K562 (cell line): ENCODE measurements at regions not wholly inside any gene's neighbourhood (a gene's known extent, or its start where the extent isn't known, plus 50 kb on each side); places are given as distances from the start of the nearest gene placed in this dataset.

Experiments used
- ATAC-seq: fragments of 200-7000 bp; cut with Tn5 transposase; 3 replicates; pipeline ENCODE4 v1.9.1; 2020; ENCODE audit warnings: moderate library complexity
- BruUV-seq: library from RNA; stranded (reverse); fragments of 400-500 nt; replicated peaks from 2 replicates; lab custom pipeline; 2021; lab: Mats Ljungman, UMichigan
- CTCF ChIA-PET: fragments of 300-600 bp; formaldehyde crosslinking; extraction: SDS; loops from one replicate; lab custom pipeline; 2021; ENCODE audit warnings: low intra/inter-chr PET ratio; lab: Yijun Ruan, JAX
- POLR2A ChIA-PET: fragments of 300-600, 350-650 bp; sonication (Branson Sonifier 250); formaldehyde crosslinking; extraction: SDS; loops from one replicate; lab custom pipeline; 2021; ENCODE audit warnings: antibody characterized with exemption, inconsistent platforms; lab: Yijun Ruan, JAX
- DNase-seq, 4 experiments: peaks; one replicate each; pipeline versions ENCODE4 v3.0.0 to v3.0.0-alpha.2; 2011 to 2018; ENCODE audit warnings: low spot score in 3 of 4, mixed read lengths in 3 of 4; ENCODE audit errors: extremely low read depth in 1 of 4
- FAIRE-seq: peaks from 2 replicates; lab custom pipeline; 2011; peaks lifted over from hg19 to GRCh38; lab: Jason Lieb, UNC
- H2AFZ ChIP-seq: 2 replicates; pipeline ENCODE4 v1.6.0; 2011; ENCODE audit warnings: low read depth, low read length, control low read depth, inconsistent platforms
- H3K27ac ChIP-seq: fragments of 200-600 bp; 3 replicates; pipeline ENCODE4 v1.8.0; 2011; ENCODE audit warnings: low read depth, mild to moderate bottlenecking, control low read depth, inconsistent platforms, low read length, moderate library complexity, mixed read lengths; ENCODE audit errors: extremely low read depth
- H3K27me3 ChIP-seq, 2 experiments: fragments of 300-600 bp in 1 of 2; 2 replicates in 1 of 2; 3 replicates in 1 of 2; pipeline versions ENCODE4 v1.6.0 to v1.8.0; 2011; ENCODE audit warnings: inconsistent platforms in 2 of 2, low read length in 2 of 2, mild to moderate bottlenecking in 1 of 2, mixed read lengths in 1 of 2, moderate library complexity in 1 of 2; ENCODE audit not compliant: control insufficient read depth in 2 of 2, insufficient read depth in 2 of 2
- H3K36me3 ChIP-seq: fragments of 300-600 bp; 3 replicates; pipeline ENCODE4 v1.8.0; 2011; ENCODE audit warnings: mild to moderate bottlenecking, low read length, inconsistent platforms; ENCODE audit not compliant: control insufficient read depth, insufficient read depth
- H3K4me1 ChIP-seq, 2 experiments: fragments of 200-600 bp in 1 of 2; replicated peaks in 1 of 2; 2 replicates in 1 of 2; 3 replicates in 1 of 2; pipeline versions ENCODE4 v1.5.1 to v1.8.0; 2011; ENCODE audit warnings: inconsistent platforms in 2 of 2, low read length in 2 of 2, mild to moderate bottlenecking in 1 of 2, mixed read lengths in 1 of 2, moderate library complexity in 1 of 2; ENCODE audit not compliant: control insufficient read depth in 2 of 2, insufficient read depth in 2 of 2
- H3K4me2 ChIP-seq: 2 replicates; pipeline ENCODE4 v1.6.1; 2011; ENCODE audit warnings: low read length, control low read depth, inconsistent platforms, mixed read lengths; ENCODE audit not compliant: insufficient read depth
- H3K4me3 ChIP-seq: fragments of 200-600 bp; sonication (generic), shearing (Covaris generic); 2 replicates; pipeline ENCODE4 v1.5.1; 2016; ENCODE audit warnings: control low read depth, inconsistent platforms
- H3K79me2 ChIP-seq: fragments of 200-600 bp; 3 replicates; pipeline ENCODE4 v1.8.0; 2011; ENCODE audit warnings: low read length, inconsistent platforms; ENCODE audit not compliant: control insufficient read depth, insufficient read depth
- H3K9ac ChIP-seq, 2 experiments: 2 replicates each; pipeline versions ENCODE4 v1.6.0 to v1.6.1; 2011; ENCODE audit warnings: low read depth in 2 of 2, low read length in 2 of 2, control low read depth in 1 of 2, inconsistent platforms in 1 of 2, mild to moderate bottlenecking in 1 of 2, mixed read lengths in 1 of 2; ENCODE audit not compliant: insufficient read depth in 1 of 2
- H3K9me1 ChIP-seq: one replicate; pipeline ENCODE4 v1.6.0; 2011; ENCODE audit warnings: inconsistent platforms, mild to moderate bottlenecking, low read length, moderate library complexity; ENCODE audit not compliant: control insufficient read depth, insufficient read depth
- H3K9me3 ChIP-seq: replicated peaks from 2 replicates; pipeline ENCODE4 v1.5.1; 2011; ENCODE audit warnings: low read depth, low read length, inconsistent platforms; ENCODE audit not compliant: control insufficient read depth, insufficient read depth
- H4K20me1 ChIP-seq: replicated peaks from 2 replicates; pipeline ENCODE4 v1.6.1; 2011; ENCODE audit warnings: low read length, inconsistent platforms, mixed read lengths; ENCODE audit not compliant: control insufficient read depth, insufficient read depth
- BRCA1 ChIP-seq, 2 experiments: fragments of 450-650 bp in 1 of 2; sonication (generic) in 1 of 2; formaldehyde crosslinking in 1 of 2; IDR thresholded peaks; 2 replicates each; pipeline versions ENCODE4 v1.5.0 to v1.6.1; 2017 to 2020; ENCODE audit warnings: mild to moderate bottlenecking in 1 of 2, missing genetic modification reagents in 1 of 2
- CBFA2T2 ChIP-seq: fragments of 450-650 bp; conservative IDR thresholded peaks from 2 replicates; pipeline ENCODE4 v1.6.1; 2017; ENCODE audit warnings: mild to moderate bottlenecking
- CREB1 ChIP-seq, 2 experiments: sonication (generic) in 1 of 2; formaldehyde crosslinking in 1 of 2; IDR thresholded peaks; 2 replicates each; pipeline versions ENCODE4 v1.6.1 to v1.8.0; 2012 to 2022; ENCODE audit warnings: inconsistent platforms in 1 of 2, mild to moderate bottlenecking in 1 of 2, missing genetic modification reagents in 1 of 2, moderate library complexity in 1 of 2
- CREM ChIP-seq: IDR thresholded peaks from 2 replicates; pipeline ENCODE4 v1.6.1; 2014; ENCODE audit warnings: antibody characterized with exemption, low read depth
- CXXC5 ChIP-seq: fragments of 250-450 bp; sonication (Bioruptor Pico); IDR thresholded peaks from 2 replicates; pipeline ENCODE4 v1.8.0; 2022; ENCODE audit warnings: inconsistent platforms, mild to moderate bottlenecking, moderate library complexity
- E4F1 ChIP-seq: fragments of 250-450 bp; sonication (Bioruptor Pico); IDR thresholded peaks from 2 replicates; pipeline ENCODE4 v1.5.0; 2021; ENCODE audit warnings: mild to moderate bottlenecking, borderline replicate concordance
- ESRRA ChIP-seq: fragments of 450-650 bp; IDR thresholded peaks from 2 replicates; pipeline ENCODE4 v1.6.1; 2014; ENCODE audit warnings: low read depth, mild to moderate bottlenecking, moderate library complexity, borderline replicate concordance
- MAX ChIP-seq: sonication (generic); formaldehyde crosslinking; IDR thresholded peaks from 2 replicates; pipeline ENCODE4 v1.9.0; 2022; ENCODE audit warnings: mild to moderate bottlenecking, missing genetic modification reagents
- MBD2 ChIP-seq: sonication (generic); IDR thresholded peaks from 2 replicates; pipeline ENCODE4 v1.6.1; 2016; ENCODE audit warnings: low read depth, borderline replicate concordance
- MYBL2 ChIP-seq, 2 experiments: fragments of 450-650 bp in 1 of 2; sonication (generic) in 1 of 2; formaldehyde crosslinking in 1 of 2; IDR thresholded peaks; 2 replicates each; pipeline versions ENCODE4 v1.6.1 to v1.8.1; 2017 to 2022; ENCODE audit warnings: borderline replicate concordance in 1 of 2, inconsistent platforms in 1 of 2, low read depth in 1 of 2, mild to moderate bottlenecking in 1 of 2, missing genetic modification reagents in 1 of 2, moderate library complexity in 1 of 2
- RFX7 ChIP-seq: fragments of 250-450 bp; sonication (Bioruptor Pico); IDR thresholded peaks from 2 replicates; pipeline ENCODE4 v1.5.1; 2021; ENCODE audit warnings: mild to moderate bottlenecking
- SRF ChIP-seq, 2 experiments: fragments of 250-450, 450-650 bp in 1 of 2; sonication (Bioruptor Pico) in 1 of 2; sonication (generic) in 1 of 2; formaldehyde crosslinking; IDR thresholded peaks; 2 replicates each; pipeline versions ENCODE4 v1.5.0 to v1.5.1; 2020 to 2022; ENCODE audit warnings: mild to moderate bottlenecking in 1 of 2, missing genetic modification reagents in 1 of 2
- THAP12 ChIP-seq: fragments of 250-450 bp; sonication (Bioruptor Pico); IDR thresholded peaks from 2 replicates; pipeline ENCODE4 v1.9.0; 2021; ENCODE audit warnings: mild to moderate bottlenecking, inconsistent platforms
- ZNF695 ChIP-seq: fragments of 450-650 bp; formaldehyde crosslinking; IDR thresholded peaks from 2 replicates; pipeline ENCODE4 v1.4.0; 2020; ENCODE audit warnings: mild to moderate bottlenecking, moderate library complexity
- WGBS: fragments of 100-300 bp; shearing (Covaris generic); methylation state at CpG from one replicate; pipeline ENCODE4 v1.1.6; 2016; ENCODE audit warnings: low coverage, mixed read lengths; ENCODE audit not compliant: insufficient coverage; ENCODE audit errors: missing lambda C conversion rate; 5-methylcytosine and 5-hydroxymethylcytosine counted together
- in situ Hi-C: fragments of 300-500 bp; cut with MboI; formaldehyde crosslinking; loops from 4 replicates; pipeline ENCODE4 v1.15.0; 2018; ENCODE audit warnings: inconsistent platforms, mixed read lengths
- intact Hi-C: fragments of 100-400 bp; cut with micrococcal nuclease; formaldehyde crosslinking; loops from 2 replicates; pipeline ENCODE4 v1.14.2; 2022
- TF ChIP-seq, protein P1 (sequence below): fragments of 450-650 bp; formaldehyde crosslinking; IDR thresholded peaks from 2 replicates; pipeline ENCODE4 v1.4.0; 2022; ENCODE audit warnings: missing genetic modification characterization

DNA sequence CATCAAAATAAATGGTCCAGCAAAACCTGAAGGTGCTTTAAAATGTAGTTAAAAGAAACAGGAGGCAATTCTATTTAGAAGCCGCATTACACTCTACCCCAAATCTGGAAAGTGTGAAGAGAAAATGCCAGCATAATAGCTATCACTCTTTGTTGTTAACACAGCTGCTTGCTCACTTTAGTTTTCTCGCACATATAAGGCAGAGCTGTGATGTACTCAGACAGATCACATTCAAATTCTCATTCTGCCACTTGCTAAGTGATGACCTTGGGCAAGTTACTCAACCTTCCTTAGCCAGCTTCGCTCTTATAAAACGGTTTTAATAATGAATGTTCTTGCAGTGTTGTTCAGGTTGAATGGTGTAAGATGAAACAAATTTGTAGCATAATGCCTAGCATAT lies 56.0 kb upstream of the MGAT4C start:
- no peaks in the 10 kb centered on the region for H4K20me1 ChIP-seq
- in situ Hi-C loops: no loop called here
- FAIRE-seq (no peak), ATAC-seq (no peak), DNase-seq (no peak)
- TF ChIP-seq ZNF695 (CRISPR knock-in tag): no peak
- TF ChIP-seq CREB1 (IDR thresholded peaks at IDR 0.05): no peak
- no peak for TF ChIP-seq CREB1 (CRISPR knock-in tag; IDR thresholded peaks at IDR 0.05)
- TF ChIP-seq, protein P1, sequence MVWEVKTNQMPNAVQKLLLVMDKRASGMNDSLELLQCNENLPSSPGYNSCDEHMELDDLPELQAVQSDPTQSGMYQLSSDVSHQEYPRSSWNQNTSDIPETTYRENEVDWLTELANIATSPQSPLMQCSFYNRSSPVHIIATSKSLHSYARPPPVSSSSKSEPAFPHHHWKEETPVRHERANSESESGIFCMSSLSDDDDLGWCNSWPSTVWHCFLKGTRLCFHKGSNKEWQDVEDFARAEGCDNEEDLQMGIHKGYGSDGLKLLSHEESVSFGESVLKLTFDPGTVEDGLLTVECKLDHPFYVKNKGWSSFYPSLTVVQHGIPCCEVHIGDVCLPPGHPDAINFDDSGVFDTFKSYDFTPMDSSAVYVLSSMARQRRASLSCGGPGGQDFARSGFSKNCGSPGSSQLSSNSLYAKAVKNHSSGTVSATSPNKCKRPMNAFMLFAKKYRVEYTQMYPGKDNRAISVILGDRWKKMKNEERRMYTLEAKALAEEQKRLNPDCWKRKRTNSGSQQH (CRISPR knock-in tag): no peak
- no peak for TF ChIP-seq ESRRA
- TF ChIP-seq SRF (CRISPR knock-in tag; IDR thresholded peaks at IDR 0.05): no peak
- TF ChIP-seq THAP12 (CRISPR knock-in tag): no peak
- no peak for TF ChIP-seq CXXC5
- no peak for TF ChIP-seq RFX7
- TF ChIP-seq MYBL2 (IDR thresholded peaks at IDR 0.05; ENCODE audit: low read depth): no peak
- no peak for TF ChIP-seq MYBL2 (CRISPR knock-in tag; IDR thresholded peaks at IDR 0.05; ENCODE audit: borderline replicate concordance)
- TF ChIP-seq CBFA2T2: no peak
- no peak for TF ChIP-seq MAX (CRISPR knock-in tag)
- no peak for TF ChIP-seq MBD2
- TF ChIP-seq BRCA1 (IDR thresholded peaks at IDR 0.05): no peak
- TF ChIP-seq BRCA1 (CRISPR knock-in tag; IDR thresholded peaks at IDR 0.05): no peak
- TF ChIP-seq E4F1 (CRISPR knock-in tag): no peak
- TF ChIP-seq CREM: no peak
- H3K4me2 ChIP-seq: no peak overlapping the region
- H3K9me1 ChIP-seq: no peaks in the 10 kb centered on the region
- H3K9ac ChIP-seq: no peak overlapping the region
- H3K36me3 ChIP-seq: no peaks in the 10 kb centered on the region
- ChIA-PET CTCF (no interaction called here), POLR2A (no interaction called here)
- H3K27me3 ChIP-seq: no peaks in the 10 kb centered on the region
- no peaks in the 10 kb centered on the region for H3K4me1 ChIP-seq
- BruUV-seq: no TSS peak
- no peaks in the 10 kb centered on the region for H3K79me2 ChIP-seq
- no peak overlapping the region for H2AFZ ChIP-seq
- intact Hi-C loops: no loop called here
- 2% methylated on average over 4 of the region's 4 CpGs for WGBS
- no peak overlapping the region for H3K4me3 ChIP-seq
- no peaks in the 10 kb centered on the region for H3K9me3 ChIP-seq
- H3K27ac ChIP-seq: no peak overlapping the region
